HCT116 (cell line): ENCODE measurements at regions not wholly inside any gene's neighbourhood (a gene's known extent, or its start where the extent isn't known, plus 50 kb on each side); places are given as distances from the start of the nearest gene placed in this dataset.

Experiments used
- CEBPB ChIP-seq: IDR thresholded peaks from 2 replicates; pipeline ENCODE4 v1.6.1; 2012; ENCODE audit warnings: low read depth
- CTCF ChIP-seq, 3 experiments: fragments of 200-600 bp in 1 of 3; sonication (generic) in 1 of 3; IDR thresholded peaks in 2 of 3; conservative IDR thresholded peaks in 1 of 3; 2 replicates each; pipeline ENCODE4 v1.5.1; 2012 to 2017; ENCODE audit warnings: low read depth in 2 of 3, low read length in 2 of 3, antibody characterized with exemption in 1 of 3, borderline replicate concordance in 1 of 3, control low read depth in 1 of 3, mild to moderate bottlenecking in 1 of 3, mixed read lengths in 1 of 3, mixed run types in 1 of 3, moderate library complexity in 1 of 3; ENCODE audit not compliant: insufficient read depth in 1 of 3
- EGR1 ChIP-seq: IDR thresholded peaks from 2 replicates; pipeline ENCODE4 v1.6.1; 2012; ENCODE audit warnings: low read depth
- EZH2 ChIP-seq: fragments of 200-600 bp; sonication (generic); IDR thresholded peaks from 2 replicates; pipeline ENCODE4 v1.6.1; 2017; ENCODE audit warnings: antibody characterized with exemption, mixed run types
- EZH2phosphoT487 ChIP-seq: fragments of 200-600 bp; IDR thresholded peaks from 2 replicates; pipeline ENCODE4 v1.6.1; 2018; ENCODE audit warnings: antibody characterized with exemption, borderline replicate concordance
- JUND ChIP-seq: IDR thresholded peaks from 2 replicates; pipeline ENCODE4 v1.6.1; 2012
- POLR2A ChIP-seq: IDR thresholded peaks from 2 replicates; pipeline ENCODE4 v1.7.0; 2011; ENCODE audit warnings: borderline replicate concordance; ENCODE audit not compliant: insufficient read depth, insufficient read length; ENCODE audit errors: extremely low read depth
- TCF7L2 ChIP-seq: IDR thresholded peaks from 2 replicates; pipeline ENCODE4 v1.7.0; 2011; ENCODE audit warnings: borderline replicate concordance, inconsistent platforms; ENCODE audit not compliant: insufficient read depth, insufficient read length; ENCODE audit errors: extremely low read depth
- YY1 ChIP-seq: IDR thresholded peaks from 2 replicates; pipeline ENCODE4 v1.6.1; 2011; ENCODE audit warnings: low read length, low read depth, moderate library complexity, mild to moderate bottlenecking; ENCODE audit not compliant: insufficient replicate concordance; ENCODE audit errors: extremely low read depth
- ZFX ChIP-seq: fragments of 450-650 bp; IDR thresholded peaks from 2 replicates; pipeline ENCODE4 v1.6.1; 2017
- ZNF274 ChIP-seq: fragments of 200-500 bp; sonication (Bioruptor generic); IDR thresholded peaks from 2 replicates; pipeline ENCODE4 v1.6.1; 2014; ENCODE audit warnings: mild to moderate bottlenecking, low read depth, low read length, inconsistent platforms

- TF ChIP-seq ZFX: no peak
- TF ChIP-seq CTCF (IDR thresholded peaks at IDR 0.05 in 2 of 3, conservative IDR thresholded peaks at IDR 0.05 in 1 of 3; ENCODE audit: borderline replicate concordance in 1 of 3, insufficient read depth in 1 of 3, low read depth in 2 of 3, low read length in 2 of 3): no peak
- TF ChIP-seq YY1: no peak
- TF ChIP-seq POLR2A: no peak
- TF ChIP-seq TCF7L2: no peak
- TF ChIP-seq EGR1: no peak
- no peak for TF ChIP-seq EZH2phosphoT487
- TF ChIP-seq EZH2: no peak
- no peak for TF ChIP-seq CEBPB
- TF ChIP-seq JUND: no peak
- no peak for TF ChIP-seq ZNF274
Measured at GRCh38 chr5:137564398-137564961, 65.4 kb upstream of the SPOCK1 start.
